ENCODE measurements at regions not wholly inside any gene's neighbourhood (a gene's known extent, or its start where the extent isn't known, plus 50 kb on each side); places are given as distances from the start of the nearest gene placed in this dataset.

DNA sequence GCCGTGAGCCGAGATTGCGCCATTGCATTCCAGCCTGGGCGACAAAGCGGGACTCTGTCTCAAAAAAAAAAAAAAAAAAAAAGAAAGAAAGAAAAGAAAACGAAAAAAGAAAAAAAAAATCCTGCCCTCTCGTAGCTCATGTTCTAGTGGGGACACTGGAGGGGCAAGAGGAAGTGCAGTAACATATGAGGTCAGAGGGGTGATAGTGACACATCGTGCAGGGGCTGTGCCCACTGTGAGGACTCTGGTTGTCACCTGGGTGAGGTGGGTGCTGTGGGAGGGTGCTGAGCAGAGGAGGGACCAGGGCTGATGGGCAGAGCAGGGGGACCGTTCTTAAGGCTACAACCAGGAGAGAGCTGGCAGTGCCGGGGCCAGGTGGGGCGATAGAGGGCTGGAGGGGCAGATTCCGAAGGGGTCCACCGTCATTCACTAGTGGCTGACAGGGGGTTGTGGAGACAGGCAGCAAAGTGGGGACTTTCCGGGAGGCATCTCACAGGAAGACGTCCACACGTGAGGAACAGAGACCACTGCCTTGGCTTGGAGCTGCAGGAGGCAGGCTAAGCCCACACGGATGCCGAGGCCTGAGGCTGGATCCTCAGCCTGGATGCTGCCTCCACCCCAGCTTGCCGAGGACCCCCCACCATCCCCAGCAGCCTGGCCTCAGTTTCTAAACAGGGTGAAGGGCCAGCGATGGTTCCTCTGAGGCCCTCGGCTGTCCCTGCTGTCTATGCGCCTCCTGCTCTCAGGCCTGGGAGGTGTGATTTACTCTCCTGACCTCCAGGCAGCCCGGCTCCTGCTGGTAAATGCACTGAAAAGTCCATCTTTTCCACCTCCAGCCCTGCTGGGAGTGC lies 154.3 kb upstream of the IQSEC1 start:
- no peak for DNase-seq (ENCODE audit: low read depth)
- TF ChIP-seq, protein P1, sequence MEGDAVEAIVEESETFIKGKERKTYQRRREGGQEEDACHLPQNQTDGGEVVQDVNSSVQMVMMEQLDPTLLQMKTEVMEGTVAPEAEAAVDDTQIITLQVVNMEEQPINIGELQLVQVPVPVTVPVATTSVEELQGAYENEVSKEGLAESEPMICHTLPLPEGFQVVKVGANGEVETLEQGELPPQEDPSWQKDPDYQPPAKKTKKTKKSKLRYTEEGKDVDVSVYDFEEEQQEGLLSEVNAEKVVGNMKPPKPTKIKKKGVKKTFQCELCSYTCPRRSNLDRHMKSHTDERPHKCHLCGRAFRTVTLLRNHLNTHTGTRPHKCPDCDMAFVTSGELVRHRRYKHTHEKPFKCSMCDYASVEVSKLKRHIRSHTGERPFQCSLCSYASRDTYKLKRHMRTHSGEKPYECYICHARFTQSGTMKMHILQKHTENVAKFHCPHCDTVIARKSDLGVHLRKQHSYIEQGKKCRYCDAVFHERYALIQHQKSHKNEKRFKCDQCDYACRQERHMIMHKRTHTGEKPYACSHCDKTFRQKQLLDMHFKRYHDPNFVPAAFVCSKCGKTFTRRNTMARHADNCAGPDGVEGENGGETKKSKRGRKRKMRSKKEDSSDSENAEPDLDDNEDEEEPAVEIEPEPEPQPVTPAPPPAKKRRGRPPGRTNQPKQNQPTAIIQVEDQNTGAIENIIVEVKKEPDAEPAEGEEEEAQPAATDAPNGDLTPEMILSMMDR (IDR thresholded peaks at IDR 0.05; ENCODE audit: insufficient read depth, low read depth, low read length, missing control alignments), result no peak
- no peak overlapping the region for H3K4me3 ChIP-seq (ENCODE audit: low read depth, low read length)

DNA sequence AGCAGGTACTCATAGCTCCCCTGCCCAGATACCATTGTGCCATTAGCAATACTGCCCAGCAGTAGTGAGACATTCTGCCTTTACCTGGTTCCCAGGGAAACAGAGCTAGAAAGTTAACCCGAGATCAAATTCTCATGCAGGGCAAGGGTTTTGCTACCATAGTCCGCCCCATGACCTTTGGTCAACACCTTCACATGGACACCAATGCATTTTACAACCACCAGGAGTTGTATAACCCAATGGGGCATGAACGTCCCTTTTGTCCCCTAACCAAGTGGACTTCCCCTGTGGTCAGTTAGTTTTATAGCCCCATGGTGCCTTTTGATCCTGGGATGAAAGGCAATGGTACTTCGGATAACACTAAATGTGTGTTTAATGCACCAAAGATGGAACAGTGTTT lies 151.7 kb upstream of the IQSEC1 start:
- no peak overlapping the region for H3K4me3 ChIP-seq (ENCODE audit: low read depth, low read length)
- no peak for DNase-seq (ENCODE audit: low read depth)
- TF ChIP-seq, protein P1 (IDR thresholded peaks at IDR 0.05; ENCODE audit: insufficient read depth, low read depth, low read length, missing control alignments), result no peak

DNA sequence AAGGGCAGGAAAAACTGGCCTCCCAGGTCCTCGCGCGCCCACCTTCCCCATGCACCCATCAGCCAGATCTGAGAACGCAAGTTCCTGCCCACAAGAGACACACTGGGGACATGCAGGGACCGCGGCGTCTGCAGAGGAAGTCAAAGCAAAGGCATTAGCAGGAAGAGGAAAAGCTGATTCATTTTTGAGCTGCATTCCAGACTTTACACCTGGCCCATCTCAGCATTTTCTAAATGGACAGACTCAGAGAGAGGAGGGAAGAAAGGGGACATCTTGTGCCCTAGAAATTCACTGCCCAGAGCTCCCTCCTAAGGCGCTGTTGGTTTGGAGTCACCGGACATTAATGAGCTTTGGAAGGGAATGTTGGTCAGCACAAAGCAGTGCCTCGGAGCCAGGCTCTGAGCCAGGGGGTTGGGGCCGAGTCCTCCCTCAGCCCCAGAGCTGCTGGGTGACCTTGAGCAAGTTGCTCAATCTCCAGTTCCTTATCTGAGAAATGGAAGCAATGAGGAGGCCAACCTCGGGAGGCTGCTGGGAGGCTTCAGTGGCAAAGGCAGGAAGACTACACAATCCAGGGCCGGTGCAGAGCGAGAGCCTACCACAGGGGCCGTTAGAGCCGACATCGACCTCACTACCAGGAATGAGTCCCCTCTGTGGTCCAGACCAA lies 150.5 kb upstream of the IQSEC1 start:
- DNase-seq (ENCODE audit: low read depth), result no peak
- TF ChIP-seq, protein P1 (IDR thresholded peaks at IDR 0.05; ENCODE audit: insufficient read depth, low read depth, low read length, missing control alignments), result no peak
- H3K4me3 ChIP-seq (ENCODE audit: low read depth, low read length), result no peak overlapping the region

DNA sequence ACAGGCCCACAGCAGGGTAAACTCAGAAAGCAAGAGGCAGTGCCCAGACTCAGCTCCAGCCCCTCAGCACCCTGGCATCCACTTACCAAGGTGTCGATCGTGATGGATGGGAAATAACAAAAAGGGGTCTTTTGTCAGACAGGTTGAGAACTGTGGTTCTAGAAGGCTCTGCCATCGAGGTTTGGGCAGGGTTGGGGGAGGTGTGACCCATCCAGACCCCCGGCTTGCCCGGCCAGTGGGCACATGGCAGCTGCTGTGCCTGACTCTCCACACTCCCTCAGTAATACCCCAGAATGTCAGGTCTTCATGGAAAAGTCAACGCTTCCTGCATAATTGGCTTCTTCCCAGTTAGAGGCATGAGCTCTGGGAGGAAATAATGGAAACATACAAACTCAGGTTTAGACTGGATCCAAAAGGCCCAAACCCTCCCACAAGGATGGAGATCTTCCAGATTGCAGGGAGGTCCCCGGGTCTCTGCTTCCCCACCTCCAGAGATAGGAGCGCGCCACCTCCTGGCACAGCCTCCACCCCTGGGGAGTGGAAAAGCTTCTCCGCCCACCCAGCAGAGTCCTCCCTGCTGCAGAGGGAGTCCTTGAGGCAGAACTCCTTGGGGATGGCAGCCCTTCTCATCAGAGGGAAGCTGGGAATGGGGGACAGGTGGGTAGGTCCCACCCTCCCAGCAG lies 149.8 kb upstream of the IQSEC1 start:
- DNase-seq (ENCODE audit: low read depth), result no peak
- H3K4me3 ChIP-seq (ENCODE audit: low read depth, low read length), result no peak overlapping the region
- TF ChIP-seq, protein P1 (IDR thresholded peaks at IDR 0.05; ENCODE audit: insufficient read depth, low read depth, low read length, missing control alignments), result no peak

DNA sequence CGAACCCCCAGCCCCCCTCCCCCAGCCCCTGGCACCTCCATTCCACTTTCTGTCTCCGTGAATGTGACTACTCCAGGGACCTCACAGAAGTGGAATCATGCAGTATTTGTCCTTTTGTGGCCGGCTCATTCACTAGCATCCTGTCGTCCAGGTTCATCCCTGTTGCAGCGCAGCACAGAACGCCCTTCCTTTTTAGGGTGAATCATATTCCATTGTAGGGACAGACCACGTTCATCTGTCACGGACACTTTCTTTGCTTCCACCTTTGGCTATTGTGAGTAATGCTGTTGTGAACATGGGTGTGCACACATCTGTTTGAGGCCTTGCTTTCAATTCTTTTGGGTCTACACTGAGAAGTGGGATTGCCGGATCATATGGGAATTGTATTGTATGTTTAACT lies 148.9 kb upstream of the IQSEC1 start:
- H3K4me3 ChIP-seq (ENCODE audit: low read depth, low read length), result no peak overlapping the region
- TF ChIP-seq, protein P1 (IDR thresholded peaks at IDR 0.05; ENCODE audit: insufficient read depth, low read depth, low read length, missing control alignments), result no peak
- DNase-seq (ENCODE audit: low read depth), result no peak

DNA sequence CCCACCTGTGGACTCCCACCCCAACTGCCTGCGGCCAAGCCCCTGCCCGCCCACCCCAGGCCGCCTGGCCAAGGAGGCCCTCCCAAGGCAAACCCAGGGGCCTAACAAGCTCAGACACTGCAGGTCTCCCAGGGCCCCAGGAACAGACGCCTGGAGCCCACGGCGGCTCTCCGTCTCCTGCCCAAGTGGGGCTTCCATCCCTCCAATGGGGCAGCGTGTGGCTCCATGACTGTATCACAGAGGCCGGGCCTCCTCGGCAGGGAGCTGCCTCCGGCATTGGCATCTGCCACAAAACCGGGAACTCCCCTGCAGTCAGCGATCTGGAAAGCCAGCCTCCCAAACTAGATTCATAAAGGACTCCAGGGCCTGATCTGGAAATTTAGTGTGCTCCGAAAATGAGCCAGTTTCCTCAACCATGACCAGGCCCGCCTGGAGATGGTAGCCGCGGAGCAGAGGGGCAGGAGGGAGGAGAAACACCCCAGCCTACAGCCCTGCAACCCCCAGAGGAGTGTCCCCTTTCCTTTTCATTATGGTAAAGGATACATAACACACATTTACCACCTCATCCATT lies 148.3 kb upstream of the IQSEC1 start:
- no peak for DNase-seq (ENCODE audit: low read depth)
- TF ChIP-seq, protein P1 (IDR thresholded peaks at IDR 0.05; ENCODE audit: insufficient read depth, low read depth, low read length, missing control alignments), result no peak
- H3K4me3 ChIP-seq (ENCODE audit: low read depth, low read length), result no peak overlapping the region
